Testis (tissue), 2 donors: ENCODE measurements at regions not wholly inside any gene's neighbourhood (a gene's known extent, or its start where the extent isn't known, plus 50 kb on each side); places are given as distances from the start of the nearest gene placed in this dataset.

Experiments
- DNase-seq: peaks from one replicate; pipeline ENCODE4 v3.0.0-alpha.2; 2019
- H3K27ac ChIP-seq, 2 donors: fragments of 200-600 bp; sonication (generic); one replicate each; pipeline ENCODE4 v1.5.1; 2019
- H3K27me3 ChIP-seq: fragments of 200-600 bp; sonication (generic); one replicate; pipeline ENCODE4 v1.5.1; 2019
- H3K36me3 ChIP-seq: fragments of 200-600 bp; sonication (generic); one replicate; pipeline ENCODE4 v1.5.1; 2017; ENCODE audit warnings: low read depth; ENCODE audit errors: missing control alignments
- H3K4me1 ChIP-seq: fragments of 200-600 bp; sonication (generic); one replicate; pipeline ENCODE4 v1.5.1; 2019
- H3K4me3 ChIP-seq, 2 donors: fragments of 200-600 bp; sonication (generic); one replicate each; pipeline ENCODE4 v1.5.1; 2017 to 2019
- H3K9me3 ChIP-seq: fragments of 200-600 bp; sonication (generic); one replicate; pipeline ENCODE4 v1.5.1; 2017
- CTCF ChIP-seq, 3 experiments: fragments of 450-650 bp in 2 of 3; fragments of 200-600 bp in 1 of 3; sonication (generic) in 1 of 3; IDR thresholded peaks; one replicate each; pipeline ENCODE4 v1.5.1; 2016 to 2019; ENCODE audit warnings: antibody characterized with exemption in 3 of 3, mild to moderate bottlenecking in 2 of 3, moderate library complexity in 1 of 3
- POLR2A ChIP-seq: fragments of 450-650 bp; IDR thresholded peaks from one replicate; pipeline ENCODE4 v1.6.1; 2017; ENCODE audit warnings: antibody characterized with exemption, mild to moderate bottlenecking, moderate library complexity
- WGBS, 2 donors: methylation state at CpG; one replicate each; pipeline ENCODE4 v1.1.5; 2018; 5-methylcytosine and 5-hydroxymethylcytosine counted together
- intact Hi-C: fragments of 100-400 bp; cut with DNase I; formaldehyde crosslinking; loops from one replicate; pipeline ENCODE4 v1.15.1; 2023; ENCODE audit warnings: low total_unique reads

GRCh38 chr5:66513130-66513529 is 83.1 kb upstream of the MAST4 start:
- H3K9me3 ChIP-seq = no peaks in the 10 kb centered on the region
- TF ChIP-seq POLR2A (no peak), CTCF (IDR thresholded peaks at IDR 0.05) (no peak)
- H3K4me1 ChIP-seq = no peaks in the 10 kb centered on the region
- no peak overlapping the region for H3K27ac ChIP-seq
- no peak overlapping the region for H3K4me3 ChIP-seq
- no peaks in the 10 kb centered on the region for H3K36me3 ChIP-seq
- no peaks in the 10 kb centered on the region for H3K27me3 ChIP-seq
- WGBS, 2 donors = 92 to 93% methylated on average over 3 of the region's 3 CpGs
- no peak for DNase-seq
- intact Hi-C loops = no loop called here

GRCh38 chr5:66515209-66515608 is 81.0 kb upstream of the MAST4 start:
- Histone ChIP-seq H3K4me3 (no peak overlapping the region), H3K9me3 (no peaks in the 10 kb centered on the region), H3K36me3 (no peaks in the 10 kb centered on the region), H3K4me1 (no peaks in the 10 kb centered on the region), H3K27ac (no peak overlapping the region), H3K27me3 (no peaks in the 10 kb centered on the region)
- 80 to 82% methylated on average over 5 of the region's 5 CpGs for WGBS, 2 donors
- intact Hi-C loops = no loop called here
- TF ChIP-seq CTCF (IDR thresholded peaks at IDR 0.05) (no peak), POLR2A (no peak)
- DNase-seq = no peak

GRCh38 chr5:66516550-66516949 is 79.6 kb upstream of the MAST4 start:
- TF ChIP-seq CTCF (IDR thresholded peaks at IDR 0.05) = no peak
- no peak for TF ChIP-seq POLR2A
- Histone ChIP-seq H3K27me3 (no peaks in the 10 kb centered on the region), H3K27ac (no peak overlapping the region), H3K4me1 (no peaks in the 10 kb centered on the region), H3K4me3 (no peak overlapping the region), H3K9me3 (no peaks in the 10 kb centered on the region), H3K36me3 (no peaks in the 10 kb centered on the region)
- DNase-seq = no peak
- 82 to 85% methylated on average over 1 of the region's 1 CpG for WGBS, 2 donors
- intact Hi-C loops = no loop called here

- Histone ChIP-seq H3K36me3 (no peaks in the 10 kb centered on the region), H3K4me3 (no peak overlapping the region), H3K9me3 (no peaks in the 10 kb centered on the region), H3K4me1 (no peaks in the 10 kb centered on the region), H3K27me3 (no peaks in the 10 kb centered on the region), H3K27ac (no peak overlapping the region)
- 61 to 90% methylated on average over 2 of the region's 2 CpGs for WGBS, 2 donors
- intact Hi-C loops = no loop called here
- no peak for DNase-seq
- TF ChIP-seq POLR2A = no peak
- TF ChIP-seq CTCF (IDR thresholded peaks at IDR 0.05) = no peak
Observed at GRCh38 chr5:66517351-66517750, 78.8 kb upstream of the MAST4 start.

DNA sequence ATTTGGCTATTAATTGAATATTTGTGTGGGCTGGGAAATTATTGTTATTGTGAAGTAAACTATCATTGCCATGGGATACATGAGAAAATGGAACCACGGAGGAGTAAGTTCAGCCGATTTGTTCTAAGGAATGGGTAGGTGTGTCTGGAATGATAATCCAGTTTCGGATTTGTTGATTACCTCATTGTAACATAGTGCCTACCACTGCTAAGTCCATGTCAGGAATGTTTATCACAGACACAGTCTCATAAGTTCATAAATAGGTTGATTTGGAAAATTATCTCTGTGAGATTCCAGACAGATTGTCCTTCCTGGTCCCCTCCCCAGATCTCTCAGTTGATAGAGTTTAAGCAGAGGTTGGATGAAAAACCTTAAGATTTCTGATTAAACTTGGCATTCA is 78.1 kb upstream of the MAST4 start:
- Histone ChIP-seq H3K27ac (no peak overlapping the region), H3K9me3 (no peaks in the 10 kb centered on the region), H3K27me3 (no peaks in the 10 kb centered on the region), H3K4me1 (no peaks in the 10 kb centered on the region), H3K36me3 (no peaks in the 10 kb centered on the region), H3K4me3 (no peak overlapping the region)
- DNase-seq = no peak
- intact Hi-C loops = no loop called here
- TF ChIP-seq POLR2A (no peak), CTCF (IDR thresholded peaks at IDR 0.05) (no peak)
- 92% methylated on average over 3 of the region's 3 CpGs for WGBS, 2 donors
